ENCODE measurements at regions not wholly inside any gene's neighbourhood (a gene's known extent, or its start where the extent isn't known, plus 50 kb on each side); places are given as distances from the start of the nearest gene placed in this dataset.
A peak's percentile ranks its signal among the peaks of the same experiment; 100 is the strongest.
"Not testable (repeated sequence)": the region's sequence is repeated elsewhere in the genome, so short reads cannot be mapped to it uniquely, and the experiment has no call there.

DNA sequence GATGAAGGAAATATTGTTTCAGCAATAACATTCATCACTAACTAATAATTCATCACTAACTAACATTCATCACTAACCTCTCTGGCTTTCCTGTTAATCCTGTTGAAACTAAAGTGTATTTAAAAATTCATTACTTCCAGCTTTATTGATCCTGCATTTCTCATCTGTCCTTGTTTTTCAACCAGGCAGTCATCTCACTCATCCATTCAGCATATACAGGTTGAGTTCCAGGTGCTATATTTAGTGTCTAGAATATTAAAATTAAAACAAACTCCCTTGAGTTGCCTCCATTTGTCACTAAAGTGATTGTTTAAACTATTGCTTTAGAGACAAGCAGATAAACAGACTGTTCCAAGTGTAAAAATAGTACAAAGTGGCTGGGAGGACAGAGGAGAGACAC lies 58.1 kb downstream of the ATXN7L3B start:
- DNase-seq (ENCODE audit: low spot score): no peak

DNA sequence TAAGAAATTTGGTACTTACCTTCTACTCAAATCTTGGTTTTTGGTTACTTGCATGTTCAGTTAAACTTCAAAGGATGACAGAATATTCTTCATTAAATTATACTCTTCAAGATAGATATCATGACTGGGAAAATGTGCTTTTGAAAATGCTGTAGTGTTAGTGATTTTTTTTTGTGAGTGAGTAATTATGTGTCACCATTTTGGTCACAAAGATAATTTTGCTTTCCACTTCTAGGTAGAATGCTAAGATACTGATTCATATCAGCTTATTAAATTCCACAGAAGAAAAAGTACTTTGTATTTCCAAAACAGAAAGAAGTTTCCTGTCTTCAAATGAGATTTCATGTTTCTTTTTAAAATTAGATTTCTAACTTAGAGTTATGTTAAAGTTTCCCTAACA lies 61.2 kb downstream of the ATXN7L3B start:
- no peak for DNase-seq (ENCODE audit: low spot score)

DNA sequence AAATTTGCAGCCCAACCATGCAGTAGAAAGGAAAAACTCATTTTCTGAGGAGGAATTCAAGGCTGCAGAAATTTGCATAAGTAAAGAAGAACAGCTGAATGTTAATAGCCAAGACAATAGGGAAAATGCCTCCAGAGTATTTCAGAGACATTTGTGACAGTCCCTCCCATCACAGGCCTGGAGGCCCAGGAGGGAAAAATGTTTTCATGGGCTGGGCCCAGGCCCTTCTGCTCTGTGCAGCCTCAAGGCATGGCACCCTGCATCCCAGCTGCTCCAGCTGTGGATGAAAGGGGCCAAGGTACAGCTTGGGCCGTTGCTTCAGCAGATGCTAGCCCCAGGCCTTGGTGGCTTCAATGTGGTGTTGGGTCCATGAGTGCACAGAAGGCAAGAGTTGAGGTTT lies 62.3 kb downstream of the ATXN7L3B start:
- DNase-seq (ENCODE audit: low spot score): no peak

DNA sequence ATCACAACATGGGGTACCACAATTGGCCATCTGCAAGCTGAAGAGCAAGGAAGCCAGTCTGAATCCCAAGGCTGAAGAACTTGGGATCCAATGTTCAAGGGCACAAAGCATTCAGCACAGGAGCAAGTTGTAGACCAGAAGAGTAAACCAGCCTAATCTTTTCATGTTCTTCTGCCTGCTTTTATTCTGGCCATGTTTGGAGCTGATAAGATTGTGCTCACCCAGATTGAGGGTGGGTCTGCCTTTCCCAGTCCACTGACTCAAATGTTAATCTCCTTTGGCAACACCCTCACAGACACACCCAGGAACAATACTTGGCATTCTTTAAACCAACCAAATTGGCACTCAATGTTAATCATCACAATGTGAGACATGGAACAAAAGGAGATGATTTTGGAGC lies 63.2 kb downstream of the ATXN7L3B start:
- not testable (repeated sequence) for DNase-seq (ENCODE audit: low spot score)

DNA sequence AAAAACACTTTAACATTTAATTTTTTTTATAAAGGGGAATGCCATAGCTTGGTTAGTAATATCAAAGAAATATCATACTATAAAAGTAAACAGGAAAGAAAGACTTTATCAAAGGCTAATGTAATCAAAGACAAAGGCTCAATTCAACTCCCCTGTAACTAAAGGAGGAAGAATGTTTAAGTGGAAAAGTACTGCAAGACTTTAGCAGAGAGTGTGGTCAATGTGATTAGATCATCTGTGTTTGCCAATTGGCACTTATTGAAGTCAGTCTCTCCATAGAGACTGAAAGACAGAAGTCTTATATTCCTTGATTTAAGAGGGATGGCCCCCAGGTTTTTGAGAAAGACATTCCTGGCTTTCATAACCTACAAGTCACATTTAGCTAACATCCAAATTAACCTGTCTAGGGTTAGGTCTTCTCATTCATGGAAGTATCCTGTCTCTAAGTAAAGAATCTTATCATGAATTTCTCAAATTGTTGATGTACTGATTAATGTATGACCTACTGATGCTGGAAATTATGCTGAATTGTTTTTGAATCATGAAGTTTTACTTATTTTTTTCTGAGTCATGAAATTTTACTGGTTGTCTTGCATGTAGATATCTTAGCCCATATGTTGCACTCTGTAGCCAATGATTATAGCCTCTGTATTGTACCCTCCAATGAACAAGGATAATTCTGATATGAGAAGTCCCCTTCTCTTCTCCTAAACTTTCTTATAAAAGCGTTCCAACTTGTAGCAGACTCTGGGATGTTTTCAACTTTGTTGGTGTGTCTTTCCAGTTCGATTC lies 65.4 kb downstream of the ATXN7L3B start:
- no peak for DNase-seq (ENCODE audit: low spot score)

DNA sequence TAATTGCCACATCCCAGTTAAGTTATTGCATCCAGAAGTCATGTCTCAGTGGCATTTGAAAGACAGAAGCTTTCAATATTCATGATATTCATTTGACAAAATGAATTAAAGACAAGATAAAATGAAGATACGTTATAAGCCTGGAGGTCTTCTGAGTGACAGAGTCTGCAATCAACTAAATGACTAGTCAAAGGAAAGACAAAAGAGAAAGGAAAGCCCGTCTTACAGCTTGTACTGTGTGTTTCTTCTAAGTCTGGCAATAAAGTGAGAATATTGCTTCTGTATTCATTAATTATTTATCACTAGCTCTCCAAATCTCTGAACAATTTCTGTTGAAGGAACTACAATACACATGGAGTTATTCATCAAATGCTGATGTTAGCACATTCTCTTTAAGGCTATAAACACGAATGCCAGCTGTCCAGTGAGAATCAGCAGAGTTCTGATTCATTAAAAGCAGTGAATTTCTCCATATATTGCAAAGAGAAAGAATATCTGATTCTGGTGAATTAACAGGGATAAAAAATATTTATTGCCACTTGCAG lies 70.7 kb downstream of the ATXN7L3B start:
- DNase-seq (ENCODE audit: low spot score): no peak

DNA sequence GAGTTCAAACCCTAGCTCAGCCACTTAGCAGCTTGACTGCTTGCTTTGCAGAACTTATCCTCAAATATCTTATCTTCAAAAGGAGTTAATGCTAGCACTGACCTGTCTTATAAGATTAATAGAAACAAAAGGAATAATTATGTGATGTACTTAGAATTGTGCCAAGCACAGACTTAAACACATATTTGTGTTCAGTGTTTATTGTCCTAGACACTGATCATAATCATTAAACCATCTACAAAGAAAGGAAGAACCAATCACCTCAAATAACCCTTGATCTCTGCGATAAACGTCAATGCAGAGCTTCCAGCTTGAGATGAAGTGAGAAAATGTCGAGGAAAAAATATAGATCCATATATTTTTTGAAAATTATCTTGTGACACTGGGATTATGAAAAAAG lies 73.1 kb downstream of the ATXN7L3B start:
- DNase-seq (ENCODE audit: low spot score): no peak

DNA sequence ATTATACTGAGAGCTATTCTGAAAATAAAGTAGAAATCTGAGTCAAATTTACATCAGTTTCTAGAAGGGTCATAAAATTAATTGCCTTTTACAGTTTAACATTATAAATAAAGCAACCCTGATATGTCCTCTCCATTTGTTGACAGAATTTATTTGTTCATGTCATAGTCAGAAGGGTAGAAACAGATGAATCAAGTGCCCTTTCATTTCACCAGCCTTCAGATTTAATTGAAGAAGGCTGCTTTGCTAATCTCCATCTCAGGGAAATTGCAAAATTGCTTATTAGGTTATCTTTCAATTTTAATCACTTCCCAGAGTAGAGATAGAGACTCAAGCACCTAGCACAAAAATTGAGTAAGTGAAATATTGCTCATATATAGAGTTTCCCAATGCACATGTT lies 76.8 kb downstream of the ATXN7L3B start:
- DNase-seq (ENCODE audit: low spot score): no peak

DNA sequence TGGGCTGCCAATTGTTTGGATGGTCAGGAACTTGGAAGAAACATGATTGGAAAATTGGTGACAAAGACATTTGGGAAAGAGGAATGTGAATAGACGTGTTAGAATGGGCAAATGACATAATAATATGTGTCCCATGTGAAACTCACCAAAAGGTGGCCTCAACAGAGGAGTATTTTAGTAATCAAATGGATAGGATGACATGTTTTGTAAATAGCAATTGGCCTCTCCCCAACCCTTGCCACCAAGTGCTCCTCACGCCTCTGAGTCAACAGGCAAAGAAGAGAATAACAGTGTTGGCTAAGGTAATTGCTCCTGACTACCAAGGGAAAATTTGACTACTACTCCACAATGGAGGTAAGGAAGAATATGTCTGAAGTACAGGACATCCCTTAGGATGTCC lies 81.4 kb downstream of the ATXN7L3B start:
- DNase-seq (ENCODE audit: low spot score): no peak

DNA sequence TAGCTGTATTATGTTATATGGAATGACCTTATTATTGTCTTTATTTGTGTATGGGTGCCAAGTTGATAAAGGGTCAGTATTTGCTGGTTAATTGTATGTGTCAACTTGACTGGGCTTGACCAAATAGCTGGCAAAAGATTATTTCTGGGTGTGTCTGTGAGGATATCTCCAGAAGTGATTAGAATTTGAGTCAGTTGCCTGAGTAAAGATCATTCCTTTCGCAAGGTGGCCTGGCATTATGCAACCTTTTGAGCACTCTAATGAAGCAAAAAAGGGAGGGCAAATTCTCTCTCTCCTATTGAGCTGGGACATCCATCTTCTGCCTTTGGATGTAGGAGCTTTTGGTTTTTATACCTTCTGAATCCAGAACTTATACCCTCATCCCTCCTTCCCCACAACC lies 82.2 kb downstream of the ATXN7L3B start:
- DNase-seq (ENCODE audit: low spot score): no peak

DNA sequence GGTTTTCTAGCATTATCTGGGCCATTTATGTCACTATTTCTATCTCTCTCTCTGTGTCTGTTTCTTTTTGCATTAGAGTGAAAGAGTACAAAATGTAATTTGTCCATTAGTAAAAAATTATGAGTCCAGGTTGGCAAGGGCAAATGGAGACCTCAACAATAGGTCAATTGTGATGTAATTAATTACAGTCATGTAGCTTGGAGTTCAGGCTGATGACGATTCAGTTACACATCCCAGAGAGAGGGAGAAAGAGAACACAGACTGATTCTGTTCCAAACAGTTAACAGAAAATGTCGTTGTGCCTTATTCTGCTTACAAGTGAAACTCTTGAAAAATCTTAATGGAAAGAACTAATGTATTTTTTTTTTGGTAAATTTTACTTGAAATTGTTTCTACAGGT lies 83.3 kb downstream of the ATXN7L3B start:
- DNase-seq (ENCODE audit: low spot score): peak; percentile 11

DNA sequence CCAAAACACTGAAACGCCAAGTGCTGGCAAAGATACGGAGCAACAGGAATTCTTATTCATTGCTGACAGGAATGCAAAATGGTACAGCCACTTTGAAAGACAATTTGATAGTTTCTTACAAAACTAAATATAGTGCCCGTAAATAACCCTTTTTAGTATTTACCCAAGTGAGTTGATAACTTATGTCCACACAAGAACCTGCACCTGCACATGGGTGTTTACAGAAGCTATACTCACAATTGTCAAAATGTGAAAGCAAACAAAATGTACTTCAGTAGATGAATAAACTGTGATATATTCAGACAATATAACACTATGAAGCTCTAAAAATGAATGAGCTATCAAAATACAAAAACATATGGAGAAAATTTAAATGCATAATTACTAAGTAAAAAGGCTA lies 86.6 kb downstream of the ATXN7L3B start:
- DNase-seq (ENCODE audit: low spot score): no peak

DNA sequence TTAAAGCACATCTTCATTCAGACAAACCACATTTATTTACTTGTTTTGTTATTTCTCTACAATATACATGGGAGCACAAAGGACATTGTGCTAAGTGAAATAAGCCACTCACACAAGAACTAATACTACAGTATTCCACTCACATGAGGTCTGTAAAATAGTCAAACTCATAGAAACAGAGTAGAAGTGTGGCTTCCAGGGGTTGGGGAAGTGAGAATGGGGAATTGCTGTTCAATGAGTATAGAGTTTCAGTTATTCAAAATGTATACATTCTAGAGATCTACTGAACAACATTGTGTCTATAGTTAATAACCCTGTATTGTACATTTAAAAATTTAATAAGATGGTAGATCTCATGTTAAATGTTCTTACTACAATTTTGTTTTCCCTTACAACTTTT lies 88.8 kb downstream of the ATXN7L3B start:
- DNase-seq (ENCODE audit: low spot score): no peak

DNA sequence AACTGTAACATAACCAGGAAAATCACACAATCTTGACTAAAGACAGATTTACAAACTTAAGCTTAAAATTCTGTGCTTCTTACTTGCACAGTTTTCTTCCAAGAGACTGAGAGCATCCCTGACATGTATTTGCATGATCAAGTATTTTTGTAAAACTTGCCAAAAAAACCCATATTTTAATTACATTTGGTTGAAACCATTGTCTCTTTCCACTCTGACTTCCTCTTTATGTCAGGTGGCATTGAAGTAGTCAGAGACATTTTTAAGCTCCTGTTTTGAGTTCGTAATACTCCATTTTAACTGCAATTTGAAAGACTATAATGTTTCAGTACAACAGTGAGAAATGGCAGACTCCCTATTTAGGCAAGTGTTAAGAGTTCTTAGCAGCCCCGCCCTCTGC lies 103.6 kb downstream of the ATXN7L3B start:
- no peak for DNase-seq (ENCODE audit: low spot score)

DNA sequence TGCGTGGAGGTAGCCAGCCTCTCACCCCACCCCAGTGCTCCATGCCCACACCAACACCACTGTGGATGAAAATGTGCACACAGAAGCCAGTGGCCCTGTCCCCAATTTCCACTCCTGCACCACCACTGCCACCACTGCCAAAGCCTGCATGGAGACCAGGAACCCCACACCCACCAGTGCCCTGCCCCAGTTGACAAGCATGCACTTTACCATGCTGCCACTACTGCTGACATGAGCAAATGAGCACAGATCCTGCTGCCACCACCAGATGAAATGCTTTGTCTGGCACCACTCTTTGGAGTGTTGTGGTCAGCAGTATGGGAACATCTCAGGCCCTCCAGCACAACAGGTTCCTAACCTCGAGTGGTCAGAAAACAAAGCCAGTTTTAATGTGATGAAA lies 104.1 kb downstream of the ATXN7L3B start:
- no peak for DNase-seq (ENCODE audit: low spot score)

DNA sequence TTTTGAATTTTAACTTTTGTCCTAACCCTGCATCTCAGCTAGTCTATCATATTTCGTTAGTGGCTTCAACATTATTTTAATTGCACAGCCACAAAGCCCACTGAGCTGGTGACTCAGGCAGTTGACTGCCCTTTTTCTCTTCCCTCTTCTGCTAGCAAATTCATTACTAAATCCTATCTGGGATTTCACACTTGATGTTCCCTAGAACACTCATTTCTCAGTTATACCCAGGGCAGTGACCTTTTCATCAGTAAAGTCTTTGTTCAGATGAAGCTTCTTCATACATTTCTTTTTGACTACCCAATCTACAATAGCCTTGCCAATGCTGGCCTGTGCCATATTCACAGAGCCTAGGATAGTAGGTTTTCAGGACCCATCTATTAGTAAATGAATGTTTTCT lies 107.0 kb downstream of the ATXN7L3B start:
- DNase-seq (ENCODE audit: low spot score): no peak

DNA sequence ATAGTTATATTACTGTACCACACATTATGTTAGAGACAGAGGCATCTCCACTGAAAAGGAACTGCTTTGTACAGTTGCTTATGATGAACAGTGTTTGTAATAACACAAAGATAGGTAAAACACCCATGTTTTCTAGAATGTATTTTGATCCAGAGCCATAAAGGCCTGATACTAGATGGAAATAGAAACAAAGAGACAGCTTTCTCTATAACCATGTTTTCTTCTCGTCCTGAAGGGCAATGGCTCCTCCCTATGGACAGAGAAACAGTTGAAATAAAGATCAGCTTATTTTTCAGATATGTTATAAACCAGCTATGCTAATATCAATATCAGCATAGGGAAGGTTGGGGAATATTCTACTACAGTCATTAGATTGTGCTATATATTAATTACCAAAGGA lies 109.2 kb downstream of the ATXN7L3B start:
- DNase-seq (ENCODE audit: low spot score): peak; percentile 49

DNA sequence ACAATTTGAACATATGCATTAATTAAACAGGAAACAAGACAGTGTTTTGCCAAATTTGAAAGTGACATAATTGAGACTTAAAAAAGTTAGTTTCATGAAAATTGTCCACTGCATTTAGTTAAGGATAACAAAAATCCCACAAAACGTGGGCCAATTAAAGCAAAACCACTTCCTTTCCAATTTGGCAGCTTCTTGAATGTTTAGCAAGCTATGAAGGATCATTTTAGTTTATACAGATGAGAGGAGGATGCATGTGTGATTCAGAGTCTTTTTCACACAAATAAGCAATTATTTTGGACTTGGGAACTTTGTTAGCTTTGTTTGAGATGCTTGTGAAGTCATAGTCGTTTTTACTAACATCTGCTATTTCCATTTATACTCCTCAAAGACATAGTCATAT lies 109.6 kb downstream of the ATXN7L3B start:
- DNase-seq (ENCODE audit: low spot score): no peak

DNA sequence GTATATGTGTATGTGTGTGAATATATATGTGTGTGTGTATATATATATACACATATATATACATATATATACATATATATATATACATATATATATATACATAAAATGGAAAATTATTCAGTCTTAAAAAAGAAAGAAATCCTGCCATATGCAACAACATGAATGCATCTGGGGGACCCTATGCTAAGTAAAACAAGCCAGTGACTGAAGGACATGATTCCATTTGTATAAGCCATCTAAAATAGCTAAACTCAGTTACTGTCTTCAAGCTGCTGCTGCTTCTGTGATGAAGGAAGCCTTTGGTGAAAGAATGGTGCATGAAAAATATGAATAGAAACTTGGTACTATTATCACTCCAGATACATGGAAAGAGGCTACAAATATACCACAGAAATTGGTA lies 118.6 kb downstream of the ATXN7L3B start:
- DNase-seq (ENCODE audit: low spot score): no peak

DNA sequence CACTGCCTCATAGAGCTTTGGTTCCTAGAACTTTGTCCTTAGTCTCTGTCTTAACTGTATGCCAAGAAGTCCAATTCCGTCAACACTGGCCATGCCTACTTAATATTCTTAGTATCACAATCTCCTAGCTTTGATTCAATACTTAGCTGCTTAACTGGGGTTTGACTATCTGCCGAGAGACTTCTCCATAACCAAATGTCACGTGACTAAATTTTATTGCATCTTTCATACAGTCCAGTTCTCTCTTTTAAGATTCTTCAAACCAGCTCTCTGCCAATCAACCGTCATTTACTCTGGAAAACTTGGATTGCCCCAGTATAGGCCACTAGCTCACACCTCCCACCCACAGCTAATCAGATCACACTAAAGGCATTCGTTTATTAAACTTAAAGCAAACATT lies 122.8 kb downstream of the ATXN7L3B start:
- DNase-seq (ENCODE audit: low spot score): no peak

DNA sequence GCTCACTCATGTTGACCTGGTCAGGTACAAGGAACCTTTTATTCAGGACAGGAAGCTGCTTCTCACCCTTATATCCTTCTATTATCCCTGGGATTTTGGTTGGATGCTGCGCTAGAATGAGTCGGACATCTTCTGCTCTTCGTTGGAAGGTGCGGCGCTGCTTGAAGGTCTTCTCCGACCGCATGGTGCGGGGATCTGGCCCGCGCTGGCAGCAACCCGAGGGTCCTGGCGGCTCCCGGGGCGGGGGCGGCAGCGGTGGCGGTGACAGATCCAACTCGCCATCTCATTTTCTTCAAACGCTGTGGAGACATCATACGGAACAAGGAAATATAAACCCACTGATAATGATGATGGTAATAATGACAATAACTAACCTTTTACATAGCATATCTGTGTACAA lies 126.3 kb downstream of the ATXN7L3B start:
- no peak for DNase-seq (ENCODE audit: low spot score)

DNA sequence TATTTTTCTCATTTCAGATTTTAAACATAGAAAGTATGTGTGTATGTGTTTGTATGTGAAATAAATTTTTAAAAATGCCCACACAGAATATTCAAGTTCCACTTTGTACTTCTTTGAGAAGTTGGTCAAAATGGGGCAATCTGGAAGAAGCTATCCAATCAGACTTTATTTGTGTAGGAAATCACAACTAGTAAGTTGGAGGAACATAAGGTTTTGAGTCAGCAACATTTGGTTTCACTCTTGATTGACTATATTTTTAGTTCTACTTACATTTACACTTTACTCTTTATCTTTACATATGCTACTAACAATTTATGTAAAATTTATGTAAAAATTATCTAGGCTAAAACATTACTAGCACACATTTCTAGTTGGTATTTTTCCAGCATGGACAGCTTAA lies 128.1 kb downstream of the ATXN7L3B start:
- no peak for DNase-seq (ENCODE audit: low spot score)

DNA sequence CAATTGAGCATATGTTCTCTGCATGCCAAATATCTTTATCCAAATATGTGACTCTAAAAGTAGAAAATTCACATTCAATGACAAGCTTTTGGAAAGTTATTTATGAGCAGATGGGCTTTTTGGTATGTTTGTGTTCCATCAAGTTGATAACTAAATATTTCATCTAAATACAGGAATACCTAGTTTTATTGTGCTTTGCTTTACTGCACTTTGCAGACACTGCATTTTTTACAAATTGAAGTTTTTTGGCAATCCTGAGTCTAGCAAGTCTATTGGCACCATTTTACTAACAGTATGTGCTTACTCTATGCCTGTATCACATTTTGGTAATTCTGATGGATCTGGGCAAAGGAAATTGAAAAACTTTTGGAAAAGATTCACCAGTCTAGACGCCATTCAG lies 133.8 kb downstream of the ATXN7L3B start:
- no peak for DNase-seq (ENCODE audit: low spot score)

DNA sequence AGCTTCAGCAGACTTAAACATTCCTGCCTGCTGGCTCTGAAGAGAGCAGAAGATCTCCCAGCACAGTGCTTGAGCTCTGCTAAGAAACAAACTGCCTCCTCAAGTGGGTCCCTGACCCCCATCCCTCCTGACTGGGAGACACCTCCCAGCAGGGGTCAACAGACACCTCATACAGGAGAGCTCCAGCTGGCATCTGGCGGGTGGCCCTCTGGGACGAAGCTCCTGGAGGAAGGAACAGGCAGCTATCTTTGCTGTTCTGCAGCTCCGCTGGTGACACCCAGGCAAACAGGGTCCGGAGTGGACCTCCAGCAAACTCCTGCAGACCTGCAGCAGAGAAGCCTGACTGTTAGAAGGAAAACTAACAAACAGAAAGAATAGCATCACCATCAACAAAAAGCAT lies 139.3 kb downstream of the ATXN7L3B start:
- not testable (repeated sequence) for DNase-seq (ENCODE audit: low spot score)
